GM12878 (cell line): ENCODE measurements at regions not wholly inside any gene's neighbourhood (a gene's known extent, or its start where the extent isn't known, plus 50 kb on each side); places are given as distances from the start of the nearest gene placed in this dataset.

ENCODE experiments used
- ATAC-seq: fragments of 200-7000 bp; cut with Tn5 transposase; 3 replicates; pipeline ENCODE4 v1.9.1; 2020; ENCODE audit warnings: mild to moderate bottlenecking, moderate library complexity
- BruUV-seq: library from RNA; stranded (reverse); fragments of 400-500 nt; replicated peaks from 2 replicates; lab custom pipeline; 2021; lab: Mats Ljungman, UMichigan
- CTCF ChIA-PET: fragments of 300-600 bp; sonication (Branson Sonifier 250); formaldehyde crosslinking; extraction: SDS; loops from one replicate; lab custom pipeline; 2021; ENCODE audit warnings: inconsistent platforms; lab: Yijun Ruan, JAX
- POLR2A ChIA-PET: fragments of 350-600 bp; formaldehyde crosslinking; extraction: SDS; loops from one replicate; lab custom pipeline; 2021; ENCODE audit warnings: inconsistent platforms; lab: Charles Lee
- RAD21 ChIA-PET: fragments of 300-600 bp; sonication (Branson Sonifier 250); formaldehyde crosslinking; loops from one replicate; lab custom pipeline; 2023; ENCODE audit warnings: antibody characterized with exemption; ENCODE audit not compliant: unreplicated experiment; lab: Charles Lee
- SMC1A ChIA-PET: fragments of 300-600 bp; sonication (Branson Sonifier 250); formaldehyde crosslinking; loops from one replicate; lab custom pipeline; 2023; ENCODE audit not compliant: unreplicated experiment, uncharacterized antibody; lab: Charles Lee
- DNase-seq: peaks from one replicate; pipeline ENCODE4 v3.0.0-alpha.2; 2011; ENCODE audit warnings: low read depth, low spot score
- FAIRE-seq: peaks from 3 replicates; lab custom pipeline; 2011; peaks lifted over from hg19 to GRCh38; lab: Jason Lieb, UNC
- H2AFZ ChIP-seq: 2 replicates; pipeline ENCODE4 v1.6.0; 2011; ENCODE audit warnings: low read depth, low read length, control low read depth; ENCODE audit not compliant: control insufficient read depth
- H3K27ac ChIP-seq: 2 replicates; pipeline ENCODE4 v1.5.1; 2011; ENCODE audit warnings: control low read depth; ENCODE audit not compliant: control insufficient read depth, insufficient read depth
- H3K27me3 ChIP-seq, 2 experiments: replicated peaks in 1 of 2; 2 replicates each; pipeline versions ENCODE4 v1.6.0 to v1.6.1; 2011; ENCODE audit warnings: low read length in 1 of 2; ENCODE audit not compliant: control insufficient read depth in 2 of 2, insufficient read depth in 2 of 2
- H3K36me3 ChIP-seq, 2 experiments: 2 replicates each; pipeline ENCODE4 v1.5.1; 2011; ENCODE audit warnings: low read length in 1 of 2; ENCODE audit not compliant: control insufficient read depth in 2 of 2, insufficient read depth in 2 of 2
- H3K4me1 ChIP-seq: 2 replicates; pipeline ENCODE4 v1.6.1; 2011; ENCODE audit warnings: mild to moderate bottlenecking, low read length, moderate library complexity, mixed read lengths; ENCODE audit not compliant: control insufficient read depth, insufficient read depth
- H3K4me2 ChIP-seq: 2 replicates; pipeline ENCODE4 v1.6.0; 2011; ENCODE audit warnings: control low read depth; ENCODE audit not compliant: control insufficient read depth, insufficient read depth
- H3K4me3 ChIP-seq: fragments of 200-600 bp; sonication (generic); 2 replicates; pipeline ENCODE4 v1.5.1; 2016
- H3K79me2 ChIP-seq: 2 replicates; pipeline ENCODE4 v1.6.0; 2011; ENCODE audit warnings: low read length; ENCODE audit not compliant: control insufficient read depth, insufficient read depth
- H3K9ac ChIP-seq: 2 replicates; pipeline ENCODE4 v1.8.0; 2011; ENCODE audit warnings: low read length, control low read depth, mixed read lengths; ENCODE audit not compliant: control insufficient read depth, insufficient read depth
- H3K9me3 ChIP-seq: replicated peaks from 3 replicates; pipeline ENCODE4 v1.5.1; 2011; ENCODE audit warnings: mild to moderate bottlenecking, low read length; ENCODE audit not compliant: control insufficient read depth, insufficient read depth
- H4K20me1 ChIP-seq: 2 replicates; pipeline ENCODE4 v1.6.0; 2011; ENCODE audit not compliant: control insufficient read depth, insufficient read depth
- ASH2L ChIP-seq: fragments of 300-600, 200-600 bp; sonication (generic); IDR thresholded peaks from 2 replicates; pipeline ENCODE4 v1.6.1; 2017; ENCODE audit warnings: low read depth, mild to moderate bottlenecking, borderline replicate concordance
- BCL11A ChIP-seq: IDR thresholded peaks from 2 replicates; pipeline ENCODE4 v1.6.1; 2011; ENCODE audit warnings: low read depth, low read length
- BHLHE40 ChIP-seq, 2 experiments: fragments of 450-650 bp in 1 of 2; IDR thresholded peaks; 2 replicates each; pipeline ENCODE4 v1.6.1; 2011 to 2017; ENCODE audit warnings: low read depth in 2 of 2, borderline replicate concordance in 1 of 2, improper control_type of control experiment in 1 of 2, low read length in 1 of 2, mild to moderate bottlenecking in 1 of 2
- HDAC2 ChIP-seq: fragments of 200-600 bp; sonication (generic); IDR thresholded peaks from 2 replicates; pipeline ENCODE4 v1.6.1; 2017
- RAD51 ChIP-seq: fragments of 450-650 bp; IDR thresholded peaks from 2 replicates; pipeline ENCODE4 v1.6.1; 2016; ENCODE audit warnings: moderate library complexity, mild to moderate bottlenecking, inconsistent platforms
- SP1 ChIP-seq: IDR thresholded peaks from one replicate; pipeline ENCODE4 v1.6.1; 2011; ENCODE audit warnings: low read depth, low read length
- TCF7 ChIP-seq: IDR thresholded peaks from 2 replicates; pipeline ENCODE4 v1.6.1; 2014; ENCODE audit warnings: antibody characterized with exemption, borderline replicate concordance
- WRNIP1 ChIP-seq: IDR thresholded peaks from 2 replicates; pipeline ENCODE4 v1.6.1; 2011; ENCODE audit warnings: low read depth, low read length, improper control_type of control experiment, borderline replicate concordance
- WGBS: methylation state at CpG from one replicate; pipeline ENCODE4 v1.1.6; 2016; ENCODE audit warnings: low lambda C conversion rate; ENCODE audit not compliant: insufficient replicate concordance, insufficient coverage; ENCODE audit errors: missing lambda C conversion rate; 5-methylcytosine and 5-hydroxymethylcytosine counted together
- in situ Hi-C: fragments of 300-500 bp; cut with MboI; formaldehyde crosslinking; loops from 9 replicates; pipeline ENCODE4 v1.14.3; 2018; ENCODE audit warnings: mixed read lengths
- intact Hi-C: fragments of 100-400 bp; cut with micrococcal nuclease; formaldehyde crosslinking; loops from one replicate; pipeline ENCODE4 v1.14.2; 2022; ENCODE audit not compliant: unreplicated experiment
- TF ChIP-seq, protein P1 (sequence below): fragments of 450-650 bp; IDR thresholded peaks from 2 replicates; pipeline ENCODE4 v1.6.1; 2017; ENCODE audit warnings: mild to moderate bottlenecking
- TF ChIP-seq, protein P2 (sequence below), 3 experiments: IDR thresholded peaks in 2 of 3; conservative IDR thresholded peaks in 1 of 3; 2 replicates each; pipeline ENCODE4 v1.5.1; 2011; ENCODE audit warnings: low read depth in 3 of 3, low read length in 3 of 3, mild to moderate bottlenecking in 3 of 3, control low read depth in 2 of 3, moderate library complexity in 2 of 3, inconsistent platforms in 1 of 3, mixed read lengths in 1 of 3; ENCODE audit not compliant: control insufficient read depth in 2 of 3, insufficient read depth in 1 of 3; ENCODE audit errors: extremely low read depth in 1 of 3

DNA sequence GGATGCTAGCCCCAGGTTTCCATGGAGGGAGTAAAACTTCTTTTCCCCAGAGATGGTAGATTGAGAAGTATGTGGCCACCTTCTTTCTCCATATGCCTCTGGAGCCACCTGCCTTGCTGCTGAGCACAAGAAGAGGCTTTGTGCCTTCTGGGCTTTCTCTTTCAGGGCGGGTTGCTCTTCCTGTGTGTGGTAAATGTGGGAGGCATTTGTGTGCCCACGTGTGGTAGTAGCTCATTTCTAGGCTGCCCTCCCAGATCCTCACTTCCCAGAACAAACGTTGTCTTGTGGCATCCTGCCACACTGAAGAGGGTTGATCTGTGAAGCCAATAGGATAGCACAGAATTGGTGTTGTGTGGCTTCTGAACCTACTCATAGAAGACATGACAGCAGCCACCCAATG lies 342.0 kb upstream of the PODXL start:
- Histone ChIP-seq H2AFZ (no peak overlapping the region), H3K4me2 (no peak overlapping the region), H4K20me1 (no peaks in the 10 kb centered on the region), H3K9ac (no peak overlapping the region), H3K27ac (no peak overlapping the region), H3K4me3 (no peak overlapping the region), H3K36me3 (no peaks in the 10 kb centered on the region), H3K79me2 (no peaks in the 10 kb centered on the region), H3K27me3 (no peaks in the 10 kb centered on the region), H3K4me1 (no peaks in the 10 kb centered on the region), H3K9me3 (no peaks in the 10 kb centered on the region; the same call in 1 of the 3 replicates)
- intact Hi-C loops (no loop called here), in situ Hi-C loops (no loop called here)
- FAIRE-seq (no peak), DNase-seq (no peak), ATAC-seq (no peak)
- ChIA-PET CTCF (no interaction called here), POLR2A (no interaction called here), RAD21 (no interaction called here), SMC1A (no interaction called here)
- TF ChIP-seq ASH2L (no peak), BHLHE40 (IDR thresholded peaks at IDR 0.05; ENCODE audit: borderline replicate concordance in 1 of 2, low read depth in 2 of 2, low read length in 1 of 2) (no peak), WRNIP1 (no peak), RAD51 (no peak), TCF7 (no peak), HDAC2 (no peak), BCL11A (no peak), SP1 (no peak)
- TF ChIP-seq, protein P1, sequence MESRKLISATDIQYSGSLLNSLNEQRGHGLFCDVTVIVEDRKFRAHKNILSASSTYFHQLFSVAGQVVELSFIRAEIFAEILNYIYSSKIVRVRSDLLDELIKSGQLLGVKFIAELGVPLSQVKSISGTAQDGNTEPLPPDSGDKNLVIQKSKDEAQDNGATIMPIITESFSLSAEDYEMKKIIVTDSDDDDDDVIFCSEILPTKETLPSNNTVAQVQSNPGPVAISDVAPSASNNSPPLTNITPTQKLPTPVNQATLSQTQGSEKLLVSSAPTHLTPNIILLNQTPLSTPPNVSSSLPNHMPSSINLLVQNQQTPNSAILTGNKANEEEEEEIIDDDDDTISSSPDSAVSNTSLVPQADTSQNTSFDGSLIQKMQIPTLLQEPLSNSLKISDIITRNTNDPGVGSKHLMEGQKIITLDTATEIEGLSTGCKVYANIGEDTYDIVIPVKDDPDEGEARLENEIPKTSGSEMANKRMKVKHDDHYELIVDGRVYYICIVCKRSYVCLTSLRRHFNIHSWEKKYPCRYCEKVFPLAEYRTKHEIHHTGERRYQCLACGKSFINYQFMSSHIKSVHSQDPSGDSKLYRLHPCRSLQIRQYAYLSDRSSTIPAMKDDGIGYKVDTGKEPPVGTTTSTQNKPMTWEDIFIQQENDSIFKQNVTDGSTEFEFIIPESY, result no peak
- TF ChIP-seq, protein P2, sequence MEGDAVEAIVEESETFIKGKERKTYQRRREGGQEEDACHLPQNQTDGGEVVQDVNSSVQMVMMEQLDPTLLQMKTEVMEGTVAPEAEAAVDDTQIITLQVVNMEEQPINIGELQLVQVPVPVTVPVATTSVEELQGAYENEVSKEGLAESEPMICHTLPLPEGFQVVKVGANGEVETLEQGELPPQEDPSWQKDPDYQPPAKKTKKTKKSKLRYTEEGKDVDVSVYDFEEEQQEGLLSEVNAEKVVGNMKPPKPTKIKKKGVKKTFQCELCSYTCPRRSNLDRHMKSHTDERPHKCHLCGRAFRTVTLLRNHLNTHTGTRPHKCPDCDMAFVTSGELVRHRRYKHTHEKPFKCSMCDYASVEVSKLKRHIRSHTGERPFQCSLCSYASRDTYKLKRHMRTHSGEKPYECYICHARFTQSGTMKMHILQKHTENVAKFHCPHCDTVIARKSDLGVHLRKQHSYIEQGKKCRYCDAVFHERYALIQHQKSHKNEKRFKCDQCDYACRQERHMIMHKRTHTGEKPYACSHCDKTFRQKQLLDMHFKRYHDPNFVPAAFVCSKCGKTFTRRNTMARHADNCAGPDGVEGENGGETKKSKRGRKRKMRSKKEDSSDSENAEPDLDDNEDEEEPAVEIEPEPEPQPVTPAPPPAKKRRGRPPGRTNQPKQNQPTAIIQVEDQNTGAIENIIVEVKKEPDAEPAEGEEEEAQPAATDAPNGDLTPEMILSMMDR (IDR thresholded peaks at IDR 0.05 in 2 of 3, conservative IDR thresholded peaks at IDR 0.05 in 1 of 3; ENCODE audit: control insufficient read depth in 2 of 3, extremely low read depth in 1 of 3, insufficient read depth in 1 of 3, low read depth in 3 of 3, low read length in 3 of 3), result no peak
- no TSS peak for BruUV-seq
- 0% methylated on average over 3 of the region's 3 CpGs for WGBS
